ENCODE measurements at regions not wholly inside any gene's neighbourhood (a gene's known extent, or its start where the extent isn't known, plus 50 kb on each side); places are given as distances from the start of the nearest gene placed in this dataset.

GRCh38 chr3:144963810-144964209, 992.2 kb downstream of the DIPK2A start:
- Histone ChIP-seq H3K4ac (ENCODE audit: low read depth, low read length) (no peak overlapping the region), H2BK15ac (ENCODE audit: low read depth, low read length) (no peak overlapping the region), H3K4me2 (ENCODE audit: insufficient read depth, insufficient read length, low read length) (no peak overlapping the region), H3K9me3 (ENCODE audit: control insufficient read depth, low read depth, low read length) (no peaks in the 10 kb centered on the region), H2AK5ac (ENCODE audit: insufficient read length, low read length) (no peak overlapping the region), H2BK20ac (ENCODE audit: low read depth, low read length, poor library complexity, severe bottlenecking) (no peak overlapping the region), H4K5ac (ENCODE audit: insufficient read length, low read depth, low read length) (no peak overlapping the region), H2AFZ (ENCODE audit: low read length) (no peak overlapping the region), H4K20me1 (ENCODE audit: control insufficient read depth, insufficient read depth, insufficient read length) (no peaks in the 10 kb centered on the region), H3K79me1 (ENCODE audit: insufficient read depth, low read depth, low read length, poor library complexity, severe bottlenecking) (no peaks in the 10 kb centered on the region), H3K27me3 (ENCODE audit: insufficient read depth, low read length) (no peaks in the 10 kb centered on the region), H3K23me2 (ENCODE audit: insufficient read length, low read depth, low read length, poor library complexity, severe bottlenecking) (no peaks in the 10 kb centered on the region), H3K23ac (ENCODE audit: insufficient read length, low read depth, low read length) (no peak overlapping the region), H3T11ph (ENCODE audit: low read length) (no peak overlapping the region), H2BK5ac (ENCODE audit: insufficient read length, low read length) (no peak overlapping the region), H3K27ac (ENCODE audit: insufficient read length, low read depth, low read length) (no peak overlapping the region), H2BK12ac (ENCODE audit: insufficient read length, low read depth, low read length) (no peak overlapping the region), H3K56ac (ENCODE audit: insufficient read length, low read depth, low read length) (no peak overlapping the region), H3K79me2 (ENCODE audit: insufficient read depth, low read length) (no peaks in the 10 kb centered on the region), H3K9ac (ENCODE audit: extremely low read depth, insufficient read length, low read length) (no peak overlapping the region), H3K18ac (ENCODE audit: insufficient read length, low read depth, low read length) (no peak overlapping the region), H4K91ac (ENCODE audit: insufficient read length, low read depth, low read length) (no peak overlapping the region), H3K4me1 (ENCODE audit: insufficient read depth, low read length) (no peaks in the 10 kb centered on the region), H3K14ac (ENCODE audit: insufficient read depth, low read length) (no peak overlapping the region), H4K8ac (replicated peaks; ENCODE audit: insufficient read length, low read depth, low read length) (no peak overlapping the region), H2BK120ac (ENCODE audit: low read depth, low read length, poor library complexity, severe bottlenecking) (no peak overlapping the region)
- Mint-ChIP-seq H3K36me3 (ENCODE audit: insufficient read depth in 1 of 3, low read depth in 3 of 3) (no peaks in the 10 kb centered on the region), H3K27me3 (ENCODE audit: low read depth) (no peaks in the 10 kb centered on the region), H3K4me3 (no peak overlapping the region), H3K4me1 (no peaks in the 10 kb centered on the region), H3K9me3 (no peaks in the 10 kb centered on the region), H3K27ac (no peak overlapping the region)
- TF ChIP-seq CTCF (conservative IDR thresholded peaks at IDR 0.05), result no peak
- no peak for DNase-seq

Measured in H9 (cell line).